H1 (cell line): ENCODE measurements at regions not wholly inside any gene's neighbourhood (a gene's known extent, or its start where the extent isn't known, plus 50 kb on each side); places are given as distances from the start of the nearest gene placed in this dataset.

Source experiments
- CTCF ChIA-PET: fragments of 300-600 bp; sonication (Branson Sonifier 250); formaldehyde crosslinking; loops from one replicate; lab custom pipeline; 2021; ENCODE audit not compliant: partially characterized antibody; lab: Charles Lee
- POLR2A ChIA-PET: fragments of 300-600 bp; sonication (Branson Sonifier 250); formaldehyde crosslinking; loops from one replicate; lab custom pipeline; 2021; ENCODE audit warnings: inconsistent platforms; ENCODE audit not compliant: partially characterized antibody; lab: Charles Lee
- DNase-seq, 2 experiments: peaks; one replicate each; pipeline versions ENCODE4 v3.0.0 to v3.0.0-alpha.2; 2010 to 2022; ENCODE audit warnings: low spot score in 2 of 2, low read depth in 1 of 2, mixed read lengths in 1 of 2
- FAIRE-seq: peaks from 2 replicates; lab custom pipeline; 2011; peaks lifted over from hg19 to GRCh38; lab: Jason Lieb, UNC
- H2AFZ ChIP-seq: 2 replicates; pipeline ENCODE4 v1.8.1; 2012; ENCODE audit warnings: low read length, inconsistent platforms
- H2AK5ac ChIP-seq: 2 replicates; pipeline ENCODE4 v1.6.1; 2013; ENCODE audit warnings: low read depth, low read length
- H2BK120ac ChIP-seq: replicated peaks from 2 replicates; pipeline ENCODE3; 2013; ENCODE audit warnings: low read depth, low read length, inconsistent platforms
- H2BK12ac ChIP-seq: 2 replicates; pipeline ENCODE4 v1.6.1; 2013; ENCODE audit warnings: low read depth, low read length
- H2BK15ac ChIP-seq: 2 replicates; pipeline ENCODE4 v1.6.1; 2013; ENCODE audit warnings: low read length
- H2BK20ac ChIP-seq: 2 replicates; pipeline ENCODE4 v1.6.1; 2013; ENCODE audit warnings: low read length
- H2BK5ac ChIP-seq: 2 replicates; pipeline ENCODE4 v1.6.1; 2013; ENCODE audit warnings: low read depth, low read length
- H3K14ac ChIP-seq: 2 replicates; pipeline ENCODE4 v1.6.1; 2013; ENCODE audit warnings: inconsistent platforms; ENCODE audit not compliant: insufficient read length
- H3K18ac ChIP-seq: 2 replicates; pipeline ENCODE4 v1.6.1; 2013; ENCODE audit warnings: low read length; ENCODE audit errors: extremely low read depth
- H3K23ac ChIP-seq: 2 replicates; pipeline ENCODE4 v1.6.1; 2013; ENCODE audit warnings: inconsistent platforms; ENCODE audit not compliant: insufficient read length
- H3K23me2 ChIP-seq: 2 replicates; pipeline ENCODE4 v1.6.1; 2013; ENCODE audit warnings: low read depth, low read length
- H3K27ac ChIP-seq: 2 replicates; pipeline ENCODE4 v1.6.1; 2011; ENCODE audit warnings: low read depth, low read length, inconsistent platforms
- H3K27me3 ChIP-seq, 4 experiments: replicated peaks in 1 of 4; 1 replicate in 1 of 4; 2 replicates in 3 of 4; pipeline versions ENCODE4 v1.6.1 to v1.8.1; 2011 to 2013; ENCODE audit warnings: low read length in 3 of 4, mild to moderate bottlenecking in 3 of 4, inconsistent platforms in 2 of 4, mixed read lengths in 2 of 4, moderate library complexity in 1 of 4; ENCODE audit not compliant: control insufficient read depth in 3 of 4, insufficient read depth in 3 of 4; ENCODE audit errors: extremely low read depth in 1 of 4
- H3K36me3 ChIP-seq, 4 experiments: 2 replicates each; pipeline versions ENCODE4 v1.6.1 to v1.8.1; 2011 to 2013; ENCODE audit warnings: mild to moderate bottlenecking in 4 of 4, low read length in 3 of 4, moderate library complexity in 2 of 4, control low read depth in 1 of 4, inconsistent platforms in 1 of 4; ENCODE audit not compliant: insufficient read depth in 4 of 4, control insufficient read depth in 2 of 4
- H3K4ac ChIP-seq: replicated peaks from 2 replicates; pipeline ENCODE3; 2013; ENCODE audit warnings: low read length, low read depth, mixed read lengths, inconsistent platforms; ENCODE audit not compliant: insufficient read length
- H3K4me1 ChIP-seq, 4 experiments: replicated peaks in 1 of 4; 1 replicate in 1 of 4; 2 replicates in 3 of 4; pipeline versions ENCODE4 v1.6.1 to v1.8.1; 2011 to 2013; ENCODE audit warnings: low read length in 3 of 4, inconsistent platforms in 2 of 4, mixed read lengths in 1 of 4; ENCODE audit not compliant: insufficient read depth in 4 of 4, control insufficient read depth in 3 of 4
- H3K4me2 ChIP-seq, 2 experiments: 2 replicates each; pipeline versions ENCODE4 v1.6.1 to v1.8.1; 2011 to 2013; ENCODE audit warnings: low read depth in 2 of 2, low read length in 2 of 2, control low read depth in 1 of 2, inconsistent platforms in 1 of 2, mild to moderate bottlenecking in 1 of 2; ENCODE audit not compliant: insufficient read depth in 1 of 2
- H3K4me3 ChIP-seq, 4 experiments: fragments of 200-600, 300-600 bp in 1 of 4; sonication (generic), shearing (Covaris generic), sonication (Bioruptor Twin) in 1 of 4; 2 replicates each; pipeline versions ENCODE4 v1.5.1 to v1.8.1; 2011 to 2016; ENCODE audit warnings: low read length in 4 of 4, low read depth in 3 of 4, control low read depth in 2 of 4, inconsistent platforms in 2 of 4, mild to moderate bottlenecking in 2 of 4, mixed read lengths in 1 of 4, moderate library complexity in 1 of 4; ENCODE audit not compliant: insufficient read depth in 2 of 4; ENCODE audit errors: extremely low read depth in 1 of 4
- H3K56ac ChIP-seq: replicated peaks from 2 replicates; pipeline ENCODE3; 2013; ENCODE audit warnings: low read depth, mild to moderate bottlenecking, mixed read lengths, low read length, inconsistent platforms; ENCODE audit not compliant: insufficient read length
- H3K79me1 ChIP-seq: 2 replicates; pipeline ENCODE4 v1.6.1; 2013; ENCODE audit warnings: low read depth, low read length, control low read depth
- H3K79me2 ChIP-seq, 2 experiments: 2 replicates each; pipeline versions ENCODE4 v1.6.1 to v1.8.1; 2012 to 2013; ENCODE audit warnings: low read length in 2 of 2, mild to moderate bottlenecking in 2 of 2, inconsistent platforms in 1 of 2; ENCODE audit not compliant: insufficient read depth in 2 of 2, control insufficient read depth in 1 of 2
- H3K9ac ChIP-seq, 4 experiments: replicated peaks in 1 of 4; 1 replicate in 1 of 4; 2 replicates in 3 of 4; pipeline versions ENCODE4 v1.6.1 to v1.8.1; 2011 to 2013; ENCODE audit warnings: low read depth in 3 of 4, low read length in 3 of 4, control low read depth in 2 of 4, mild to moderate bottlenecking in 2 of 4, moderate library complexity in 2 of 4, inconsistent platforms in 1 of 4; ENCODE audit errors: extremely low read depth in 1 of 4
- H3K9me3 ChIP-seq, 2 experiments: 2 replicates each; pipeline versions ENCODE4 v1.6.1 to v1.8.1; 2012 to 2013; ENCODE audit warnings: mild to moderate bottlenecking in 2 of 2, moderate library complexity in 2 of 2, control low read depth in 1 of 2, inconsistent platforms in 1 of 2, low read depth in 1 of 2, low read length in 1 of 2, mixed read lengths in 1 of 2; ENCODE audit not compliant: insufficient read depth in 2 of 2
- H4K20me1 ChIP-seq, 2 experiments: replicated peaks in 1 of 2; 2 replicates each; pipeline versions ENCODE3 to v1.8.1; 2011 to 2013; ENCODE audit warnings: inconsistent platforms in 2 of 2, low read length in 2 of 2, mild to moderate bottlenecking in 1 of 2; ENCODE audit not compliant: insufficient read depth in 2 of 2, control insufficient read depth in 1 of 2
- H4K5ac ChIP-seq: 2 replicates; pipeline ENCODE4 v1.6.1; 2013; ENCODE audit warnings: low read length, low read depth, mixed read lengths, inconsistent platforms; ENCODE audit not compliant: insufficient read length
- H4K8ac ChIP-seq: 2 replicates; pipeline ENCODE4 v1.8.0; 2013; ENCODE audit warnings: mild to moderate bottlenecking, moderate library complexity, low read length, inconsistent platforms; ENCODE audit not compliant: insufficient read depth; ENCODE audit errors: extremely low read depth
- H4K91ac ChIP-seq: replicated peaks from 2 replicates; pipeline ENCODE3; 2013; ENCODE audit warnings: low read length, mixed read lengths, inconsistent platforms; ENCODE audit not compliant: insufficient read length
- PHF8 ChIP-seq: fragments of 200-600 bp; sonication (generic); conservative IDR thresholded peaks from 2 replicates; pipeline ENCODE4 v1.7.1; 2012; ENCODE audit warnings: low read depth, mild to moderate bottlenecking, inconsistent platforms, low read length, moderate library complexity
- WGBS, 2 experiments: shearing (Covaris generic) in 1 of 2; methylation state at CpG; one replicate each; pipeline versions ENCODE4 v1.1.6 to v1.1.7; 2013 to 2015; ENCODE audit warnings: low lambda C conversion rate in 2 of 2, mixed read lengths in 2 of 2, inconsistent platforms in 1 of 2, low coverage in 1 of 2, missing lambda C conversion rate in 1 of 2; ENCODE audit not compliant: insufficient replicate concordance in 2 of 2, insufficient coverage in 1 of 2, insufficient read length in 1 of 2; ENCODE audit errors: extremely low coverage in 1 of 2, missing lambda C conversion rate in 1 of 2; 5-methylcytosine and 5-hydroxymethylcytosine counted together

DNA sequence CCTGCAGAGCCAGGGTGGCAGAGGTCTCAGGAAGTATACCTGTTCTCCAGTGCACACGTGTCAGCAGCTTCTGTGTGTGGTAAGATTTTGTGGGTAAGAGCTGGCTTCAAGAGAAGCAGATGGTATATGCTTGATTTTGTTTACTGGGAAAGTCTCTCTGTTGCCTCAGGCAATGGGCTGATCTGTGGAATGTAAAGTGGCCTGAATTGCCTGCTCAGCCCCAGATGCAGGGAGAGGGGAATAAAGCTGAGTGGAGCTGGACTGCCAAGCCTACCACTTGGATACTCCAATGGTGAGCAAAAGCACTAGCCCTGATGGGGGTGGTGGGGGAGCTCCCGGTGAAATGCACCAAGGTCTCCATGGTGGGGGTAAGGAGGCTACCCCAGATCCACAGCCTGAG is 156.1 kb downstream of the WDR11 start:
- POLR2A ChIA-PET = no interaction called here
- Histone ChIP-seq H4K20me1 (no peaks in the 10 kb centered on the region), H3K9ac (no peak overlapping the region), H4K91ac (no peak overlapping the region), H2BK120ac (no peak overlapping the region), H2BK20ac (no peak overlapping the region), H3K4me2 (no peak overlapping the region), H2AFZ (no peak overlapping the region), H3K27ac (no peak overlapping the region), H2BK12ac (no peak overlapping the region), H2BK5ac (no peak overlapping the region), H3K36me3 (no peaks in the 10 kb centered on the region), H4K5ac (no peak overlapping the region), H3K9me3 (peaks cover 4 to 5% of the 10 kb centered on the region in 2 experiments; a peak in 1 of 4 replicates), H3K4me3 (no peak overlapping the region), H2AK5ac (no peak overlapping the region), H3K79me1 (no peaks in the 10 kb centered on the region), H3K23me2 (0 out of 2 replicates have a peak, but pooled peaks cover 1% of the 10 kb centered on the region), H4K8ac (no peak overlapping the region), H3K4me1 (no peaks in the 10 kb centered on the region), H3K4ac (no peak overlapping the region), H3K27me3 (no peaks in the 10 kb centered on the region), H3K18ac (no peak overlapping the region), H2BK15ac (no peak overlapping the region), H3K14ac (no peak overlapping the region), H3K23ac (no peak overlapping the region), H3K56ac (no peak overlapping the region), H3K79me2 (no peaks in the 10 kb centered on the region)
- WGBS, 2 experiments = 94% methylated on average over 2 of the region's 2 CpGs; no CpG with 5 or more reads in 1 of the 2 experiments
- DNase-seq = no peak
- no peak for FAIRE-seq
- TF ChIP-seq PHF8 = no peak
- CTCF ChIA-PET = interaction anchor here (1.1 to 1.5 kb wide), 2 partner anchors 12 to 63 kb away, joined by 3 to 4 read pairs; no protein-coding TSS in a partner anchor
